OCI-LY3 (cell line): ENCODE measurements at regions not wholly inside any gene's neighbourhood (a gene's known extent, or its start where the extent isn't known, plus 50 kb on each side); places are given as distances from the start of the nearest gene placed in this dataset.

Source experiments
- H2AFZ ChIP-seq: fragments of 200-600, 300-600 bp; shearing (Covaris generic); 2 replicates; pipeline ENCODE4 v1.6.0; 2014; ENCODE audit warnings: antibody characterized with exemption, low read depth, low read length
- H3K27ac ChIP-seq: fragments of 200-600, 300-600 bp; sonication (generic); 2 replicates; pipeline ENCODE4 v1.5.1; 2014; ENCODE audit warnings: mild to moderate bottlenecking, low read length, moderate library complexity, mixed read lengths
- H3K27me3 ChIP-seq: fragments of 200-600, 300-600 bp; sonication (generic); 2 replicates; pipeline ENCODE4 v1.6.1; 2014; ENCODE audit warnings: low read depth, low read length, mixed read lengths
- H3K36me3 ChIP-seq: fragments of 200-600, 300-600 bp; sonication (generic); replicated peaks from 2 replicates; pipeline ENCODE3; 2014; ENCODE audit warnings: low read depth, low read length, mixed read lengths
- H3K4me1 ChIP-seq: fragments of 300-600, 200-600 bp; sonication (generic); 2 replicates; pipeline ENCODE4 v1.6.1; 2014; ENCODE audit warnings: low read length, mixed read lengths
- H3K4me2 ChIP-seq: fragments of 200-600, 300-600 bp; sonication (generic); 2 replicates; pipeline ENCODE4 v1.6.1; 2014; ENCODE audit warnings: low read length, mixed read lengths
- H3K4me3 ChIP-seq: fragments of 300-600, 200-600 bp; sonication (generic); 2 replicates; pipeline ENCODE4 v1.5.1; 2014; ENCODE audit warnings: antibody characterized with exemption, mild to moderate bottlenecking, low read length, moderate library complexity
- H3K79me2 ChIP-seq: fragments of 300-600, 200-600 bp; shearing (Covaris generic); 2 replicates; pipeline ENCODE4 v1.6.1; 2014; ENCODE audit warnings: mild to moderate bottlenecking, low read length, mixed read lengths
- H3K9ac ChIP-seq: fragments of 300-600, 200-600 bp; shearing (Covaris generic); 2 replicates; pipeline ENCODE4 v1.6.0; 2014; ENCODE audit warnings: mild to moderate bottlenecking, low read length, moderate library complexity
- H3K9me3 ChIP-seq: fragments of 200-600, 300-600 bp; shearing (Covaris generic); 2 replicates; pipeline ENCODE4 v1.6.1; 2014; ENCODE audit warnings: low read length, mixed read lengths; ENCODE audit not compliant: insufficient read depth
- H4K20me1 ChIP-seq: fragments of 200-600, 300-600 bp; sonication (generic); 2 replicates; pipeline ENCODE4 v1.6.1; 2016; ENCODE audit warnings: low read length, mixed read lengths; ENCODE audit not compliant: insufficient read depth
- EZH2phosphoT487 ChIP-seq: fragments of 200-600 bp; shearing (Covaris generic); IDR thresholded peaks from 2 replicates; pipeline ENCODE4 v1.6.1; 2018; ENCODE audit warnings: antibody characterized with exemption, mixed run types, low read depth
- TF ChIP-seq, protein P1 (sequence below): fragments of 200-600, 300-600 bp; sonication (generic); IDR thresholded peaks from 2 replicates; pipeline ENCODE4 v1.5.1; 2014; ENCODE audit warnings: antibody characterized with exemption, low read length, low read depth

DNA sequence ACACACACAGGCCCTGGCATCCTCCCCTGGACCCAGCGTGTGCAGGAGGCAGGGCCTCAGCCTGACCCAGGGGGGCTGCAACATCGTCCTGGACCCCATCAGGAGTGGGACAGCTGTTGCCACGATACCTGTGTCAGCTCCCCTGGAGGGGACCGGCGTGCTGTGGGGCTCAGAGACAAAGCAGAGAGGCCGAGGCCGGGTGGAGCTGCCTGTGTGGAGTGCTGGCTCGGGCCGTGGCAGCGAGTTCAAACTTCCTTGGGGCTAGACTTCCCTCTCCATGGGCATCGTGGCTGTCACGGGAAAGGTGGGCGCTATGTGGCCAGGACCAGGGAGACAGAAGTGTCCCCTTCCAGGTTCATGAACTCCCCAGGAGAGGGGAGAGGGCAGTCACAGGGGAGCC, 155.0 kb upstream of the SFSWAP start:
- Histone ChIP-seq H3K27ac (no peak overlapping the region), H3K9me3 (no peaks in the 10 kb centered on the region), H2AFZ (no peak overlapping the region), H3K4me3 (no peak overlapping the region), H3K4me1 (no peaks in the 10 kb centered on the region), H3K4me2 (no peak overlapping the region), H4K20me1 (no peaks in the 10 kb centered on the region), H3K36me3 (no peaks in the 10 kb centered on the region), H3K79me2 (no peaks in the 10 kb centered on the region), H3K27me3 (no peaks in the 10 kb centered on the region), H3K9ac (no peak overlapping the region)
- TF ChIP-seq, protein P1, sequence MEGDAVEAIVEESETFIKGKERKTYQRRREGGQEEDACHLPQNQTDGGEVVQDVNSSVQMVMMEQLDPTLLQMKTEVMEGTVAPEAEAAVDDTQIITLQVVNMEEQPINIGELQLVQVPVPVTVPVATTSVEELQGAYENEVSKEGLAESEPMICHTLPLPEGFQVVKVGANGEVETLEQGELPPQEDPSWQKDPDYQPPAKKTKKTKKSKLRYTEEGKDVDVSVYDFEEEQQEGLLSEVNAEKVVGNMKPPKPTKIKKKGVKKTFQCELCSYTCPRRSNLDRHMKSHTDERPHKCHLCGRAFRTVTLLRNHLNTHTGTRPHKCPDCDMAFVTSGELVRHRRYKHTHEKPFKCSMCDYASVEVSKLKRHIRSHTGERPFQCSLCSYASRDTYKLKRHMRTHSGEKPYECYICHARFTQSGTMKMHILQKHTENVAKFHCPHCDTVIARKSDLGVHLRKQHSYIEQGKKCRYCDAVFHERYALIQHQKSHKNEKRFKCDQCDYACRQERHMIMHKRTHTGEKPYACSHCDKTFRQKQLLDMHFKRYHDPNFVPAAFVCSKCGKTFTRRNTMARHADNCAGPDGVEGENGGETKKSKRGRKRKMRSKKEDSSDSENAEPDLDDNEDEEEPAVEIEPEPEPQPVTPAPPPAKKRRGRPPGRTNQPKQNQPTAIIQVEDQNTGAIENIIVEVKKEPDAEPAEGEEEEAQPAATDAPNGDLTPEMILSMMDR: no peak
- no peak for TF ChIP-seq EZH2phosphoT487

DNA sequence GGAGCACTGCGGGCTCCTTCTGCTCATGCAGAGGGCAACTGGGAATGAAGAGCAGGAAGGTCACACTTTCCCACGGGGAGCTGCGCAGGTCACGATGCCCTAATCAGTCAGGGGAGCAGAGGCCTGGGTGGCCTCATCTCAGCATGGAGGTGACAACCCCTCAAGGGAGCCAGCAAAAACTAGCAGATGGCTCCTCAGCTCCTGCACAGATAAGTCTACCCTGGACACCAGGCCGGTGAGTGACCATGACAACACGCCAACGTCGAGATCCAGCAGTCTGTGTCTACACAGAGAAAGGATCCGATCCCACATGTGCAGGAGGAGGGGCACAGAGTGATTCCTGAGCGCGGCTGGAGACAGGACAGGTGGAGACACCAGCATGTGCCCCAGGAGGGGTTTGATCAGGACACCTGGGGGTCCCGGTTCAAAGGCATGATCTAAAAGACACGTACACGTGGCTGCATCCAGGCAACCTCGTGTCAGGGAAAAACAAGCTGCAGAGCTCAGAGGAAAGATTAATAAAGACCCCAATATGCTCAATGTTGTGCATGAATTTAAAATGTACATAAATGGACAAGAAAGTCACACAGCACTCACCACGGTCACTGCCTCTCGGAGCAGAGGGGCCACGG, 153.7 kb upstream of the SFSWAP start:
- TF ChIP-seq EZH2phosphoT487: no peak
- TF ChIP-seq, protein P1: no peak
- H4K20me1 ChIP-seq: no peaks in the 10 kb centered on the region
- H3K27ac ChIP-seq: no peak overlapping the region

DNA sequence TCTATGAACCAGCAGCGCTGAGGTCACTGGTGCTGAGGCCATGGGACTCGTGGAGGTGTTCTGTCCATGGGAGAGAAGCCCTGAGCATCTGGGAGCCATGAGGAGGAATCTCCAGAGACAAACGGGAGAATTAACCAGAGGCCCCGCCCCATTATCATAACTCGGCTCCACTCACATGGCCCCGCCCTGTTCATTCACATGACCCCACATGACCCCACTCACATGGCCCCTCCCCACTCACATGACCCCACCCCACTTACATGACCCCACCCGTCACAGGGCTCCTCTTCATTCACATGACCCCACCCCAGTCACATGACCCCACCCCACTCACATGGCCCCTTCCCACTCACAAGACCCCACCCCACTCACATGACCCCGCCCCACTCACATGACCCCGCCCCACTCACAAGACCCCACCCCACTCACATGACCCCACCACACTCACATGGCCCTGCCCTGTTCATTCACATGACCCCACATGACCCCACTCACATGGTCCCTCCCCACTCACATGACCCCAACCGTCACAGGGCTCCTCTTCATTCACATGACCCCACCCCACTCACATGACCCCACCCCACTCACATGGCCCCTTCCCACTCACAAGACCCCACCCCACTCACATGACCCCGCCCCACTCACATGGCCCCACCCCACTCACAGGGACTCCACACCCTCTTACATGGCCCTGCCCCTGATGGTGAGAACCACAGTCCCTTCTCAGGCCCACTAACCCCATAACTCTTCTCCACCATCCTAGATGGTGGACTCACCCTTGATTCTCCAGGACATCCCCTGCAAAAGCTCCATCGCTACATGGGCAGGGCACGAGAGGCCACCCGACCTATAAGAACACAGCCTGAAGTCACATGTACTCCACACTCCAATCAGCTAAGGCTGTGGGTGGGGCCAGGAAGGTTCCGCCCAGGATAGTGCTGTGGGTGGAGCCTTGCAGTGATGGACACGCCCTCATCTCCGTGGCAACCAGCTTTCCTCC, 151.1 kb upstream of the SFSWAP start:
- no peaks in the 10 kb centered on the region for H3K36me3 ChIP-seq
- H3K4me1 ChIP-seq: no peaks in the 10 kb centered on the region
- TF ChIP-seq EZH2phosphoT487: no peak
- TF ChIP-seq, protein P1: no peak
- no peak overlapping the region for H3K9ac ChIP-seq
- no peak overlapping the region for H3K4me3 ChIP-seq
- no peaks in the 10 kb centered on the region for H4K20me1 ChIP-seq
- no peak overlapping the region for H3K4me2 ChIP-seq
- H2AFZ ChIP-seq: no peak overlapping the region
- H3K9me3 ChIP-seq: no peaks in the 10 kb centered on the region
- H3K27ac ChIP-seq: no peak overlapping the region
- H3K27me3 ChIP-seq: peaks cover 6% of the 10 kb centered on the region
- no peaks in the 10 kb centered on the region for H3K79me2 ChIP-seq

More for the DNA sequence above, 153.7 kb upstream of the SFSWAP start:
- no peaks in the 10 kb centered on the region for H3K79me2 ChIP-seq
- H3K27me3 ChIP-seq: no peaks in the 10 kb centered on the region
- H3K4me1 ChIP-seq: no peaks in the 10 kb centered on the region
- H3K9ac ChIP-seq: no peak overlapping the region
- H2AFZ ChIP-seq: no peak overlapping the region
- H3K4me2 ChIP-seq: no peak overlapping the region
- no peaks in the 10 kb centered on the region for H3K9me3 ChIP-seq
- H3K4me3 ChIP-seq: no peak overlapping the region
- H3K36me3 ChIP-seq: no peaks in the 10 kb centered on the region

DNA sequence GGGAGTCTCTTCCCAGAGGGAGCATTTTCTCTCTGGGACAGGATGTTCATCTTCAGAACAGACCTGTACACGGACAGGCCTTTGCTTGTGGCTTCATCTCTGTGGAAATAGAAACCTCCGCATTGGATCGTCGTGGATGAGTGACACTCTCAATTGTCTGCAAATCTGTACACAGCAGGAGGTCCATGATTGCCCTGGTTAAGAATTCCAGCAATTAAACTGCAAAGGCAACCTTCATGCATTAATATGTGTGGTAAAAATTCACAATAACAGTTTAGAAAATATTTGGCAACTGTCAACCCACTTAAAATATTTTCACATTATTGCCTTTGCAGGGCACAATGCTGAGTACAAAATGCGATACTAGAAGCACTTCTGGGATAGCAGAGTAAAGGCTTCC, 149.8 kb upstream of the SFSWAP start:
- Histone ChIP-seq H3K27ac (no peak overlapping the region), H3K27me3 (peaks cover 6% of the 10 kb centered on the region), H4K20me1 (no peaks in the 10 kb centered on the region), H3K4me3 (no peak overlapping the region), H3K4me1 (no peaks in the 10 kb centered on the region), H2AFZ (no peak overlapping the region), H3K9ac (no peak overlapping the region), H3K79me2 (no peaks in the 10 kb centered on the region), H3K36me3 (no peaks in the 10 kb centered on the region), H3K9me3 (no peaks in the 10 kb centered on the region), H3K4me2 (no peak overlapping the region)
- no peak for TF ChIP-seq EZH2phosphoT487
- TF ChIP-seq, protein P1: no peak
